Nephron (organoid): ENCODE measurements at regions not wholly inside any gene's neighbourhood (a gene's known extent, or its start where the extent isn't known, plus 50 kb on each side); places are given as distances from the start of the nearest gene placed in this dataset.

ENCODE experiments used
- H3K27ac Mint-ChIP-seq, 3 experiments: 2 replicates each; pipeline ENCODE4 v1.8.0; 2020; ENCODE audit warnings: mixed read lengths in 3 of 3, mild to moderate bottlenecking in 2 of 3, moderate library complexity in 1 of 3
- H3K27me3 Mint-ChIP-seq: 2 replicates; pipeline ENCODE4 v1.8.0; 2021; ENCODE audit warnings: low read depth, mild to moderate bottlenecking, moderate library complexity, mixed read lengths
- H3K36me3 Mint-ChIP-seq: 2 replicates; pipeline ENCODE4 v1.8.0; 2020; ENCODE audit warnings: low read depth, mixed read lengths
- H3K4me1 Mint-ChIP-seq: 2 replicates; pipeline ENCODE4 v1.8.0; 2020; ENCODE audit warnings: mixed read lengths
- H3K4me3 Mint-ChIP-seq, 3 experiments: 2 replicates each; pipeline ENCODE4 v1.8.0; 2020; ENCODE audit warnings: mild to moderate bottlenecking in 3 of 3, mixed read lengths in 3 of 3, moderate library complexity in 2 of 3
- H3K9me3 Mint-ChIP-seq: 2 replicates; pipeline ENCODE4 v1.8.0; 2020; ENCODE audit warnings: mixed read lengths
- TF ChIP-seq, protein P1 (sequence below), 3 experiments: fragments of 200-600 bp; sonication (generic); IDR thresholded peaks; one replicate each; pipeline ENCODE4 v1.5.0; 2021; ENCODE audit warnings: antibody characterized with exemption in 3 of 3; ENCODE audit not compliant: unreplicated experiment in 3 of 3

DNA sequence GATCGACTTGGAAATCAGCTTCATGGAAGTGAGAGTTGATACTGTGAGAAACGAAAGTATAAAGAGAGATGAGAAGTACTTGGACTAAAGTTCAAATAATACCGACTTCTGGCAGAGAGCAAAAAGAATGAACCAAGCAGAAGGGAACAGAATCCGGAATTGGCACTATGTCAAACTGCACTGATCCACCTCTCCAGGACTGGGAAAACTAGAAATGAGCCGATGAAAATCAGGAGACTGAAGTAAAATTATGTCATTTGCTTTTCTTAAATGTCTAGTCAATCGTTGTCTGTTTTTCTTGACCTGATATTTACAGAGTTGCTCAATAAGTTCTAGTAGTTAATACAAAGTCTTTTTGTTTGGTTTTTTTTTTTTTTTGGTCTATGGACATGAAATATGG, 163.0 kb upstream of the FOXG1 start:
- Mint-ChIP-seq H3K4me1 (no peaks in the 10 kb centered on the region), H3K27me3 (no peaks in the 10 kb centered on the region), H3K9me3 (no peaks in the 10 kb centered on the region), H3K4me3 (no peak overlapping the region), H3K27ac (no peak overlapping the region), H3K36me3 (no peaks in the 10 kb centered on the region)
- TF ChIP-seq, protein P1, sequence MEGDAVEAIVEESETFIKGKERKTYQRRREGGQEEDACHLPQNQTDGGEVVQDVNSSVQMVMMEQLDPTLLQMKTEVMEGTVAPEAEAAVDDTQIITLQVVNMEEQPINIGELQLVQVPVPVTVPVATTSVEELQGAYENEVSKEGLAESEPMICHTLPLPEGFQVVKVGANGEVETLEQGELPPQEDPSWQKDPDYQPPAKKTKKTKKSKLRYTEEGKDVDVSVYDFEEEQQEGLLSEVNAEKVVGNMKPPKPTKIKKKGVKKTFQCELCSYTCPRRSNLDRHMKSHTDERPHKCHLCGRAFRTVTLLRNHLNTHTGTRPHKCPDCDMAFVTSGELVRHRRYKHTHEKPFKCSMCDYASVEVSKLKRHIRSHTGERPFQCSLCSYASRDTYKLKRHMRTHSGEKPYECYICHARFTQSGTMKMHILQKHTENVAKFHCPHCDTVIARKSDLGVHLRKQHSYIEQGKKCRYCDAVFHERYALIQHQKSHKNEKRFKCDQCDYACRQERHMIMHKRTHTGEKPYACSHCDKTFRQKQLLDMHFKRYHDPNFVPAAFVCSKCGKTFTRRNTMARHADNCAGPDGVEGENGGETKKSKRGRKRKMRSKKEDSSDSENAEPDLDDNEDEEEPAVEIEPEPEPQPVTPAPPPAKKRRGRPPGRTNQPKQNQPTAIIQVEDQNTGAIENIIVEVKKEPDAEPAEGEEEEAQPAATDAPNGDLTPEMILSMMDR (IDR thresholded peaks at IDR 0.05; ENCODE audit: unreplicated experiment in 3 of 3): no peak

DNA sequence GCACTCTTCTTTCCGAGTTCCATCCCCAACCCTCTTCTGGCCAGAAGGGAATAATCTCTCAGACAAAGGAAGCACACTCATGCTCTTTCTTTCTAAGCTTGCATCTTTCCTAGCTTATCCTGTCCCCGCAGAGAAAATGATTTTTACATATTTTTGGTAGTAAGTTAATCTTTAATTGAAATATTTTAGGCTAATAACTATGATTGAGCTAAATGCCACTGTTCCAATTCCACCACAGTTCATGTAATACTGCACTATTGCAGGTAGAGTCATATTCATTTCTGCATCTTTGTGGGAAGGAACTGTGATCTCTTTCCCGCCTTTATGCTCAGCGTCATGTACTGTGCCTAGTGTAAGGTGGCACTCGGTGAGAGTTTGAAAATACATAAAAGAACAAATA, 158.9 kb upstream of the FOXG1 start:
- H3K9me3 Mint-ChIP-seq: no peaks in the 10 kb centered on the region
- TF ChIP-seq, protein P1 (IDR thresholded peaks at IDR 0.05; ENCODE audit: unreplicated experiment in 3 of 3): no peak
- H3K27ac Mint-ChIP-seq: no peak overlapping the region
- no peaks in the 10 kb centered on the region for H3K4me1 Mint-ChIP-seq
- no peak overlapping the region for H3K4me3 Mint-ChIP-seq
- no peaks in the 10 kb centered on the region for H3K36me3 Mint-ChIP-seq
- no peaks in the 10 kb centered on the region for H3K27me3 Mint-ChIP-seq

DNA sequence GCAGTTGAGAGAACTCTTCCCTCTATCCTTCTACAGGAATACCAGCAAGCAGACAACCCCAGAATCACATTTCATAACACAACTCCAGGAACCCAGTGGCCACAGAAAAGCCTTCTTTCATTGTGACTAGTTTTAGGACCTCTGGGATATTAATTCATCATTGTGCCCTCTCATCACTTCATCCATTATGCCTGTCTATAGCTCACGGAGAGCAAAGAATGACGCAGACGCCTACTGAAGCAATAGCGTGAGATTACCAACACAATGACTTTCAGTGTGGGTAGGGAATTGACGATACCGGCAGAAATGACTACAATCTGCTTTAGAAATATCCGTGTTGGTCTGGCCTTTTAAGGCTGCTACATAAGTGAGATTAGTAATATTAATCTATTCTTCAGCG, 158.1 kb upstream of the FOXG1 start:
- Mint-ChIP-seq H3K4me3 (no peak overlapping the region), H3K27ac (no peak overlapping the region), H3K27me3 (no peaks in the 10 kb centered on the region), H3K36me3 (no peaks in the 10 kb centered on the region), H3K9me3 (no peaks in the 10 kb centered on the region), H3K4me1 (no peaks in the 10 kb centered on the region)
- TF ChIP-seq, protein P1 (IDR thresholded peaks at IDR 0.05; ENCODE audit: unreplicated experiment in 3 of 3): no peak

DNA sequence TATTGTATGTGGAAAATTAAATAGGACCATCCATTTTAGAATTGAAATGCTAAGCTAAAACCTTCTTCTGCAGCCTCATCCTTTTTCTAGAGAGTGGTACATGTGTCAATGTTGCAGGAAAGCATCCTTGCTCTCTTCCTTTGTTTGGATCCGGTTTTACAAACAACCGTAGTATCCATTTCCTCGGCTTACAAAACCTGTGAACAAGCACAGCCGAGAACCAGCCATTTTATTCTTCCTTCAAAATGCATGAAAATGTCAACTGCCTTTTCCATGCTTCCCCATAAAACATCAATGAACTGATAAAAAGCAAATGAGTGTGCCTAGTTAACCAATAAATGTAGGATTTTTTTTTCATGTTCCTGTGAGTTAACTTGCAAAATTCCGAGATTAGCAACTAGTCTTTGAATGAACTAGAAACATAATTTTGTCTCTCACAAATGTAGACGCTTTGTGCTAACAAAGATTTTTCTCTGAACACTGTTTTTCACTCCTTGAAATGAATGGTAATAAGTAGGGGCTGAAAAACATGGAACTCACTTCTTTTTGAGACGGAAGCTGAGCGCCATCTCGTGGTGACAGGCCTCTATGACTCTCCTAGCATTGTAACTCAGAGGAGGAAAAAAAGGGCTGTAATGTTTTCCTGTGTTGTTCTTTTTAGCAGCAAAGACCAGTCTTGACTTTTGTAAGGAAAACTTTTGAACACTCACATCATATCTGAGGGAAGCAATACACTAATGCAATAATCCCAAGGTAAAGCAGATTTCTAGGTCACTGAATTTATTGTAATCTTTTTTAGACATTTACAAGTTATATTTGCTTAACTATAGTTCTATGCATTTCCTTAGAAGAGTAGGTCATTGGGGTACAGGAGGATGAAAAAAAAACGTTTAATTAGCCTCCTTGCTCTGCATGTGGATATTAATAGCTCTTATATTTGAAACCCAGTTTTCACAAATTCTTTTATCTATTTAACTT, 157.4 kb upstream of the FOXG1 start:
- TF ChIP-seq, protein P1 (IDR thresholded peaks at IDR 0.05; ENCODE audit: unreplicated experiment in 3 of 3): peak; percentile 84 to 91 (median 84)
- no peaks in the 10 kb centered on the region for H3K9me3 Mint-ChIP-seq
- no peaks in the 10 kb centered on the region for H3K36me3 Mint-ChIP-seq
- H3K27me3 Mint-ChIP-seq: no peaks in the 10 kb centered on the region
- H3K27ac Mint-ChIP-seq: no peak overlapping the region
- H3K4me1 Mint-ChIP-seq: no peaks in the 10 kb centered on the region
- H3K4me3 Mint-ChIP-seq: no peak overlapping the region

DNA sequence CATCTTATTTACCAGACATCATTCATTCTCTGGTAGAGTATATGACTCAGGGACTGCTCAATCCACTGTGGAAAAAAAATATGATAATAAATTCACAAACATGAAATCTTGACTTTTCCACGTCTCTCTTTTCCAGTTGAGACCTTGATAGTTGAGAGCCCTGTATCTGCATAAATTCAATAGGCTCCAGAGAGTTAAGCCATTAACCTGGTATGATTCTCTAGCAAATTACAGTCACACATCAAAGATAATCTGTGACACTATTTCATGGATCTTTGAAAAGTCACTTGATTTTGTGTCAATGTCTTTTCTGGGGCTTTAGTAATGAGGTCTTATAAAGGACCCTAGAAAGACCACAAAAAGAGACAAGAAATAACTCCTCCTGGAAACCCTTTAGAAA, 154.2 kb upstream of the FOXG1 start:
- peaks cover 3% of the 10 kb centered on the region for H3K9me3 Mint-ChIP-seq
- no peaks in the 10 kb centered on the region for H3K27me3 Mint-ChIP-seq
- H3K4me3 Mint-ChIP-seq: no peak overlapping the region
- H3K4me1 Mint-ChIP-seq: no peaks in the 10 kb centered on the region
- no peak overlapping the region for H3K27ac Mint-ChIP-seq
- TF ChIP-seq, protein P1 (IDR thresholded peaks at IDR 0.05; ENCODE audit: unreplicated experiment in 3 of 3): no peak
- H3K36me3 Mint-ChIP-seq: no peaks in the 10 kb centered on the region

DNA sequence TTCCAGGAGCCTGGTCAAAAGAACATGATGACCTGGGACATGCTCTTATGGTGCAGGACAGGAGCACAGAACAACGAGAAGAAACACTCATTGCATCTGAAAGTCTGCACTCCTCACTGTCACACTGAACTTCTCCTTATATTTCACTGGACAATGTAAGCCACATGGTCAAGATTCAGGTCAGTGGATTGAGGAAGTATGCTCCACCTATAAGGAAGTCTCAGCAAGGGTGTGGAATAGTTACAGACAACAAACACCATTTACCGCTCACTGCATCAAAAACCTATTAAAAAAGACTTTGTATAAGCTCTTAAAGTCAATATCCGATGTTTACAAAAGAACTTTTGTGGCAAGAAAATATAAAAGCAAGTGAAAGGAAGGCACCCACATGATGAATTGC, 153.1 kb upstream of the FOXG1 start:
- H3K27ac Mint-ChIP-seq: no peak overlapping the region
- H3K4me1 Mint-ChIP-seq: no peaks in the 10 kb centered on the region
- H3K27me3 Mint-ChIP-seq: peaks cover under 1% of the 10 kb centered on the region
- H3K9me3 Mint-ChIP-seq: peaks cover 3% of the 10 kb centered on the region
- no peaks in the 10 kb centered on the region for H3K36me3 Mint-ChIP-seq
- no peak overlapping the region for H3K4me3 Mint-ChIP-seq
- TF ChIP-seq, protein P1 (IDR thresholded peaks at IDR 0.05; ENCODE audit: unreplicated experiment in 3 of 3): no peak
